Fibroblast of lung (primary cell): ENCODE measurements at regions not wholly inside any gene's neighbourhood (a gene's known extent, or its start where the extent isn't known, plus 50 kb on each side); places are given as distances from the start of the nearest gene placed in this dataset.

ENCODE experiments used
- DNase-seq, 2 donors: peaks; one replicate each; pipeline versions ENCODE4 v3.0.0 to v3.0.0-alpha.2; 2010; ENCODE audit warnings: low read depth in 2 of 2
- H2AFZ ChIP-seq: 2 replicates; pipeline ENCODE4 v1.5.1; 2012; ENCODE audit warnings: low read length, control low read depth, inconsistent platforms
- H3K27ac ChIP-seq: 2 replicates; pipeline ENCODE4 v1.5.1; 2011; ENCODE audit warnings: low read length, control low read depth; ENCODE audit not compliant: insufficient read depth
- H3K27me3 ChIP-seq: 2 replicates; pipeline ENCODE4 v1.5.1; 2011; ENCODE audit warnings: mild to moderate bottlenecking, low read length; ENCODE audit not compliant: control insufficient read depth, insufficient read depth
- H3K36me3 ChIP-seq: 2 replicates; pipeline ENCODE4 v1.5.1; 2011; ENCODE audit warnings: low read length; ENCODE audit not compliant: control insufficient read depth, insufficient read depth
- H3K4me1 ChIP-seq: 2 replicates; pipeline ENCODE4 v1.5.1; 2011; ENCODE audit warnings: low read length; ENCODE audit not compliant: control insufficient read depth, insufficient read depth; ENCODE audit errors: extremely low read depth
- H3K4me2 ChIP-seq: 2 replicates; pipeline ENCODE4 v1.5.1; 2011; ENCODE audit warnings: low read length, control low read depth; ENCODE audit not compliant: insufficient read depth; ENCODE audit errors: extremely low read depth
- H3K4me3 ChIP-seq, 4 experiments: fragments of 200-600 bp in 1 of 4; sonication (generic) in 1 of 4; replicated peaks in 1 of 4; 2 replicates each; pipeline ENCODE4 v1.5.1; 2011 to 2016; ENCODE audit warnings: low read length in 4 of 4, low read depth in 3 of 4, mild to moderate bottlenecking in 3 of 4, control low read depth in 2 of 4, inconsistent platforms in 1 of 4, mixed read lengths in 1 of 4; ENCODE audit not compliant: insufficient read depth in 1 of 4; ENCODE audit errors: control extremely low read depth in 1 of 4
- H3K79me2 ChIP-seq: 2 replicates; pipeline ENCODE4 v1.5.1; 2012; ENCODE audit warnings: mild to moderate bottlenecking, low read length, inconsistent platforms; ENCODE audit not compliant: control insufficient read depth, insufficient read depth
- H3K9ac ChIP-seq: 2 replicates; pipeline ENCODE4 v1.5.1; 2011; ENCODE audit warnings: mild to moderate bottlenecking, low read length, control low read depth; ENCODE audit not compliant: insufficient read depth
- H3K9me3 ChIP-seq: 2 replicates; pipeline ENCODE4 v1.5.1; 2012; ENCODE audit warnings: low read depth, low read length; ENCODE audit not compliant: control insufficient read depth, insufficient read depth
- H4K20me1 ChIP-seq: 2 replicates; pipeline ENCODE4 v1.5.1; 2011; ENCODE audit warnings: low read length; ENCODE audit not compliant: control insufficient read depth, insufficient read depth; ENCODE audit errors: extremely low read depth
- EZH2 ChIP-seq: IDR thresholded peaks from 2 replicates; pipeline ENCODE4 v1.5.1; 2012; ENCODE audit warnings: low read length, control low read depth, mild to moderate bottlenecking; ENCODE audit errors: missing control alignments
- TF ChIP-seq, protein P1 (sequence below), 2 donors: IDR thresholded peaks in 1 of 2; conservative IDR thresholded peaks in 1 of 2; 1 replicate in 1 of 2; 2 replicates in 1 of 2; pipeline ENCODE4 v1.5.1; 2011 to 2012; ENCODE audit warnings: low read length in 2 of 2, control low read depth in 1 of 2, inconsistent platforms in 1 of 2, low read depth in 1 of 2, mild to moderate bottlenecking in 1 of 2

GRCh38 chr18:25010623-25011374 is 341.2 kb downstream of the ZNF521 start:
- Histone ChIP-seq H3K4me2 (no peak overlapping the region), H3K4me1 (no peaks in the 10 kb centered on the region), H3K27ac (no peak overlapping the region), H3K9ac (no peak overlapping the region), H4K20me1 (no peaks in the 10 kb centered on the region), H3K36me3 (no peaks in the 10 kb centered on the region), H3K9me3 (no peaks in the 10 kb centered on the region), H3K4me3 (no peak overlapping the region), H3K79me2 (no peaks in the 10 kb centered on the region), H3K27me3 (no peaks in the 10 kb centered on the region), H2AFZ (no peak overlapping the region)
- TF ChIP-seq EZH2 = no peak
- TF ChIP-seq, protein P1, sequence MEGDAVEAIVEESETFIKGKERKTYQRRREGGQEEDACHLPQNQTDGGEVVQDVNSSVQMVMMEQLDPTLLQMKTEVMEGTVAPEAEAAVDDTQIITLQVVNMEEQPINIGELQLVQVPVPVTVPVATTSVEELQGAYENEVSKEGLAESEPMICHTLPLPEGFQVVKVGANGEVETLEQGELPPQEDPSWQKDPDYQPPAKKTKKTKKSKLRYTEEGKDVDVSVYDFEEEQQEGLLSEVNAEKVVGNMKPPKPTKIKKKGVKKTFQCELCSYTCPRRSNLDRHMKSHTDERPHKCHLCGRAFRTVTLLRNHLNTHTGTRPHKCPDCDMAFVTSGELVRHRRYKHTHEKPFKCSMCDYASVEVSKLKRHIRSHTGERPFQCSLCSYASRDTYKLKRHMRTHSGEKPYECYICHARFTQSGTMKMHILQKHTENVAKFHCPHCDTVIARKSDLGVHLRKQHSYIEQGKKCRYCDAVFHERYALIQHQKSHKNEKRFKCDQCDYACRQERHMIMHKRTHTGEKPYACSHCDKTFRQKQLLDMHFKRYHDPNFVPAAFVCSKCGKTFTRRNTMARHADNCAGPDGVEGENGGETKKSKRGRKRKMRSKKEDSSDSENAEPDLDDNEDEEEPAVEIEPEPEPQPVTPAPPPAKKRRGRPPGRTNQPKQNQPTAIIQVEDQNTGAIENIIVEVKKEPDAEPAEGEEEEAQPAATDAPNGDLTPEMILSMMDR (conservative IDR thresholded peaks at IDR 0.05 in 1 of 2, IDR thresholded peaks at IDR 0.05 in 1 of 2; ENCODE audit: low read depth in 1 of 2, low read length in 2 of 2) = no peak
- no peak for DNase-seq
